ENCODE measurements at regions not wholly inside any gene's neighbourhood (a gene's known extent, or its start where the extent isn't known, plus 50 kb on each side); places are given as distances from the start of the nearest gene placed in this dataset.

DNA sequence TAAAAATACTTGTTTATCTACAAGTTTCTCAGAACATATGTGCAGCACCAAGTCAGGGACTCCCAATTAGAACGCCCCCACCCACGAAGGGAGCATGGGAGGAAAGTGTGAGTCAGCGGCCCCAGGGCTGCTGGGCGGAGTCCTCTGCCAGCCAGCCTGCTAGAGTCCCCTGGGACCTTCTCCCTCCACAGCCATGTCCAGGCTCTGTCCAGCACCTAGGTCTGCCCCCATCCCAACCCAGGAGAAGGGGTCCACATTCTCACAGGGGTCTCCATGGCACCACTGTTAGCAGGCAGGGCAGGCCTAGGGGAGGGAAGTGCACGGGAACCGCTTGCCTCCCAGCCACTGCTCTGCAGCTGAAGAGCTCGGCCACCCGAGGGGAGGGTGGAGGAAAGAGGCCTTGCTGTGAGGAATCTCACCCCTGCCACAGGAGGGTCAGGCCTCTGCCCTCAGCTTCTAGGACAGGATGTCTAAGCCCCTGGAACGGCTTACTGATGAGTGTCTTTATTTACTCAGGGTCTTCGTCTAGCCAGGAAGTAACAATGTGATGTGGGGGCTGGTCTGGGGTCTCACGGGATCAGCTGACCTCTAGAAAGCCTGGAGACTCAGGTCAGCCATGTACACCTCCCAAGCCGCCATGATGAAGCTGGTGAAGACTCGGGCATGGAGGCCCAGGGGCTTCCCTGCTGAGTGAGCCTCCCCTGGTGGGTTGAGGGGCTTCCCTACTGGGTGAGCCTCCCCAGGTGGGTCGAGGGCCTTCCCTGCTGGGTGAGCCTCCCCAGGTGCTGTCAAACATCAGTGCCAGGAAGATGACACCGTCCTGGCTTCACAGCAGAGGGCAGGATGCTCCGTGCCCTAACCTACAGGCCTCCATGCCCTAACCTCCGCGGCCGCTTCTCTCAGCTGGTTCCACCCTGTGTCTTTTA, 190.3 kb downstream of the RBFOX3 start:
- TF ChIP-seq, protein P1, sequence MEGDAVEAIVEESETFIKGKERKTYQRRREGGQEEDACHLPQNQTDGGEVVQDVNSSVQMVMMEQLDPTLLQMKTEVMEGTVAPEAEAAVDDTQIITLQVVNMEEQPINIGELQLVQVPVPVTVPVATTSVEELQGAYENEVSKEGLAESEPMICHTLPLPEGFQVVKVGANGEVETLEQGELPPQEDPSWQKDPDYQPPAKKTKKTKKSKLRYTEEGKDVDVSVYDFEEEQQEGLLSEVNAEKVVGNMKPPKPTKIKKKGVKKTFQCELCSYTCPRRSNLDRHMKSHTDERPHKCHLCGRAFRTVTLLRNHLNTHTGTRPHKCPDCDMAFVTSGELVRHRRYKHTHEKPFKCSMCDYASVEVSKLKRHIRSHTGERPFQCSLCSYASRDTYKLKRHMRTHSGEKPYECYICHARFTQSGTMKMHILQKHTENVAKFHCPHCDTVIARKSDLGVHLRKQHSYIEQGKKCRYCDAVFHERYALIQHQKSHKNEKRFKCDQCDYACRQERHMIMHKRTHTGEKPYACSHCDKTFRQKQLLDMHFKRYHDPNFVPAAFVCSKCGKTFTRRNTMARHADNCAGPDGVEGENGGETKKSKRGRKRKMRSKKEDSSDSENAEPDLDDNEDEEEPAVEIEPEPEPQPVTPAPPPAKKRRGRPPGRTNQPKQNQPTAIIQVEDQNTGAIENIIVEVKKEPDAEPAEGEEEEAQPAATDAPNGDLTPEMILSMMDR (conservative IDR thresholded peaks at IDR 0.05), result no peak
- TF ChIP-seq EZH2 (IDR thresholded peaks at IDR 0.05; ENCODE audit: low read depth), result no peak
